Suppressor macrophage treated with lipopolysaccharide for 4 hours (primary cell): ENCODE measurements at regions not wholly inside any gene's neighbourhood (a gene's known extent, or its start where the extent isn't known, plus 50 kb on each side); places are given as distances from the start of the nearest gene placed in this dataset.
"Not testable (repeated sequence)": the region's sequence is repeated elsewhere in the genome, so short reads cannot be mapped to it uniquely, and the experiment has no call there.

ENCODE experiments used
- DNase-seq: peaks from one replicate; pipeline ENCODE4 v3.0.0-alpha.2; 2020

DNA sequence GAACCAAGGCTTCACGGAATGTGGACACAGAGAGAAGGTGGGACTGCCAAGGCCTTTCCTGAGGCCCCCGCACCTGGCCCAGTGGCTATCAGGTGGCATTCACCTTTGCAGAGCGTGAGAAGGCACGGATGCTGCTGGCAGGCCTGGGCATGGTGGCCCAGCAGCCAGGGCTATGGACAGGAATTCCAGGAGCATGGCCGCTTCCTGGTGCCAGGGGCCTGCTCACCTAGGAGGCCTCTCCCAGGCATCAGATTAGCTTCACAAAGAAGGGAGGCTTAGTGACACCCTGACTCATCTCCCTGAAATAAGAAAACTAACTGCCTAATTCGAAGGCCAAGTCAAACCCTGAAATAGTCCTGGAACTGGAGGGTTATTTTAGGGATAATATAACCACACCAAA, 155.8 kb downstream of the TEX29 start:
- no peak for DNase-seq

DNA sequence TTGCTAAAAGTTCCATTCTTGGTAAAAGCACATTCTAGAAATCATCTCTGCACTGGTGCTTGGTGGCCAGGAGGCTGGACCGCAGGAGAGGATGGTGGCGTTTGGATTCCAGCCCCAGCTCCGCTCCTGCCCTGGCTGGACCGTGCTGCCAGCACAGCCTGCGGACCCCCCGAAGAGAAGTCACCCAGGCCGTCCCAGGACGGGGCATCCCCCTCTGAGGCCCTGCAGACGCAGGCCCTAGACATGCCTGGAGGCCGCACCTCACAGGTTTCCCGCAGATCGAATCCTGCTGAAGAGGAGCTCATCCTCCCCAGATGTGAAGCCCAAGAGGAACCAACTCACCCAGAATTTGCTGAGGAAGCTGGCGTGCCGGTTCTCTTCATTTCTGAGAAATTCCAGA, 159.0 kb downstream of the TEX29 start:
- no peak for DNase-seq

DNA sequence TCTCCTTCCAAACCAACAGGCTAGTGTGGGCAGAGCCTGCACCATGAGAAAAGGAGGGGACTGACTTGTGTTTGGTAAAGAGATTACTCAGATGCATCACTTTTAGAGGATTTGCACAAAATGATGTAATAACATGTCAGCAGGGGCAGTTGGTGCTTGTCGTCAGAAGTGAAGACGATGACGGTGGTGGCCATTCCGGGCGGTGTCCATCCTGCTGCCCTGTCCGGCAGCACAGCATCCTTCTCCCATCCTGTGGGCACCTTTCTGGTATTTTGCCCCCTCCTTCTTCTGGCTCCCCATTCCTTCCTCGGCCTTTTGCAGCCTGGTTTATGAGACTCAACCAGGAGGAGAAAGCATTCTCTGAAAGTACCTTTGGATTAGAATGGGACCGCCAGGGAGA, 160.1 kb downstream of the TEX29 start:
- DNase-seq = no peak

DNA sequence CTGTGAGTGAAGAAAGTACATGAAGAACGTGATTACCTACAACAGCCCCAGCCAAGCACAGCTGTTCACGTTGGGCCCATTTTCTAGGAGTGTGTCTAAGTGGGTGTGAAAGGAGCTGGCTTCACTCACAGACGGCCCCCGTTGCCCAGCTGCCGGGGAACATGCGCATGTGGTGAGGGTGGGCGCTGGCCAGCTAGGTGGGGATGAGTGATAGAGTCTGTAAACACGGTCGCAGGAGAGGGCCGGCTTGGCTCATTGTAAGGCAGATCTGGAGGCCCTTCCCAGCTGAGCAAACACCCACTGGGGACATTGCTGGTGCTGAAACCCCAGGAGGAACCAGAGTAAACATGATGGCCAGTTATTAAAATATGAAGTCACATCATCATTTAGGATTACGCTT, 160.5 kb downstream of the TEX29 start:
- DNase-seq = no peak

DNA sequence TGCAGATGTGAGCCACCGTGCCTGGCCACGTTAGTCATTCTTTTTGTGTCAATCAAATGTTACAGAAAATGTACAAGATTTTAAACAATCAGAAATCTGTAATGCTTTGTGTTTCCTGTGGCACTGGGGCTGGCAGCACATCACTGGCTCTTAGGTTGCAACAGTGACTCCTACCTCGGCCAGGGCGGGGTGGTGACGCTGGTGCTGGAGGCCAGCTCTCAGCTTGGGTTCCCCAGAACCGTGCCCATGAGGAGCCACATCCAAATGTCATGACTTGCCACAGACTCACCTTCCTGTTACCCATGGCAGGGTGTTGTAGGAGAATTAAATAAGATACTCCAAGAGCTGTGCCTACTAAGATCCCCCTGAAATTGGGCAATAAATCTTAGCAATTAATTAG, 161.7 kb downstream of the TEX29 start:
- no peak for DNase-seq

DNA sequence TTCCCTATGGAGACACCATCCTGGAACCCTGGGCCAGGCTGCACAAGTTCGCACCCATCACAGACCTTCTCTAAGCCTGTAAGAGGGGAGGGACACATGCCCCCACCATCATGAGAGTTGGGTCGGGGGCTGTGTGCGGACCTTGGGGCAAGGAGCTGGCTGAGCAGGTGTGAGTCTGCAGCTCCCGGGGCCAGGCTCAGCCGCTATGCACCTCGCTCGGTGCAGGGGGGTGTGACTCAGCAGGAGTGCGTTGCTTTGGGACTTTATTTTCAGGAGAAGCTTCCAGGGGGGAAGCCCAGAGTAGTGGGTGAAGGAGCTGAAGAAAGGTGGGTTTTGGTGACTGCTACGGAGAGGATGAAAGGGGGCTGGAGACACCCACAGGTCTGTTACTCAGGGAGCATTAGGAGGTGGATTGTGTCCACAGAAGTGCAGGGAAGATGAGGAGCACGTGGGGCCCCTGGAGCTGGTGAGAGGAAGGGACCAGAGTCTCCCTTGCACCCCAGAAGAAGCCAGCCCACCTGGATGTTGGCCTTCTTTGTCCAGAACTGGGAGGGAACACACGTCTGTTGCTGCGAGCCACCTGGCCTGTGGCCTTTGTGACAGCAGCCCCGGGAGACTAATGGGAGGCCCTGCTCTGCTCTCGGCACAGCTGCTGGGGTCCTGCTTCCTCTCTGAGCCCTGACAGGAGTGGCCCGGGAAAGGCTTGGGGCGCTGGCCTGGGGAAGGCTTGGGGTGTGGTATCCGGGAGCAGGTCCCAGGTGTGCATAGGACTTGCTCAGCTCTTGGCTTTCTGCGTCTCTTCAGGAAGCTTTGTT, 162.6 kb downstream of the TEX29 start:
- no peak for DNase-seq

DNA sequence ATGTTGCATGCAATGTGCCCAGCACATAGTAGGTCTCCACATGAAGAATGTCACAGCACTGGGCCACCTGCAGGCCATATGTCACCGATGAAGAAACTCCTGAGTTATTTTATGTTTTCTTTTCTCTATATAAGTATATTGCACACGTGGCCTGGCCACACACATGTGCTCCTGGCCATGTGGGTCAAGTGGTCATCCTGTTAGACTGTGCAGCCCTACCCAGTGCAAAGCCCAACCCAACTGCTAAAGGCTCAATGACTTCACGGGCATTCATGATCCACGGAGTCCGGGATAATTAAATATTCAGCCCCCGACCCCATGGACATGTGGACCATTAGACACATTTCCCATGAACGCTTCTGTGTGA, 163.2 kb downstream of the TEX29 start:
- no peak for DNase-seq

DNA sequence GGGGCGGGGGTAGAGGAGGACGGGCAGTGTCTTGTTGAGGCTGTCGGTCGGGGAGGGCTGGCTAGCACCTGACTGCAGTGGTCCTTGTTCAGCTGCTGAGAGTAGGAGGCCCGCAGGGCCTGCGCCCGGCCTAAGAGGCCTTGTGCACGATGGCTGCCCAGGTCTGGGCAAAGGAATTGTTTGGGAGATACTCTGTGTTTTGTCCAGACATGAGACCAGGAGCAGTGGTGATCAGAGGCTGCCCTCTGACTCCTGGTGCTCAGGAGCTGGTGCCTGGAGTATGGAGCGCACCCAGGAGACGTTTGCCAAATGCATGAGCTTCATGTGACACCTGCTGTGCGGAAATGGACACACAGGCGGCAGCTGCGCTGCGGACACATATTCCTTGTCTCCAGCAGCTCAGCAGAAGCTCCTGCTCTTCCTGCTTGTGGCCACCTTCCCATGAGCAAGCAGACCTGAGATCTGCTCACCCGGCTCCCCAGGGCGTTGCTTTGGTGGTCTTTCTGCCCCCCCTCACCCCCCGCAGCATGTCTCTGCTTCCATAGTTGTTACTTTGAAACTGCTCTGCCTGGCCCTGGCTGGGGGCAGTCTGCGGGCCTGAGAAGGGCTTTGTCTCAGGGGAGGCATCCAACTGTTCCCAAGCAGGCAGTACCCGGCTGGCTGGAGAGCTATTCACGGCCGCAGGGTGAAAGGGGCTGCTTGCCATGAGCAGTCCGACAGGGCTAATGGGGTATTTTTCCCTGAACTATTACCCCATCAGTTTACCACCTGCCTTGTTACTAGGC, 163.9 kb downstream of the TEX29 start:
- DNase-seq = no peak

DNA sequence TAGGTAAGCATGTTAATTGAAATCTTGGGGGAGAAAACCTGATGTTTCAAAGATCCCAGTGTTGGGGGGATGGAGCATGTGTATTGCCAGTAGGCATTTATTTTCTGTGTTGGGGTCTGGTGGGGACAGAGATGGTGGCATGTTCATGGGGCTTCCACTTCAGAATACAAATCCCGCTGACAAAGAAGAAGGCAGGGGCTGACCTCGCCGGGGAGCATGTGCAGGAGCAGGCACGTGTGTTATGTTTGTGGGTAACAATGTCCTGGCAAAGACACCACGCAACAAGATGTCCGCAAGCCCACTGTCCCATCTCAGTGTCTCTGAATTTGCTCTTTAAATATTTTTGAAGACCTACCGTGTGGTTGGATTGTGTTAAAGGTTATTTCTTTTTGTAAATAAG, 164.5 kb downstream of the TEX29 start:
- no peak for DNase-seq

DNA sequence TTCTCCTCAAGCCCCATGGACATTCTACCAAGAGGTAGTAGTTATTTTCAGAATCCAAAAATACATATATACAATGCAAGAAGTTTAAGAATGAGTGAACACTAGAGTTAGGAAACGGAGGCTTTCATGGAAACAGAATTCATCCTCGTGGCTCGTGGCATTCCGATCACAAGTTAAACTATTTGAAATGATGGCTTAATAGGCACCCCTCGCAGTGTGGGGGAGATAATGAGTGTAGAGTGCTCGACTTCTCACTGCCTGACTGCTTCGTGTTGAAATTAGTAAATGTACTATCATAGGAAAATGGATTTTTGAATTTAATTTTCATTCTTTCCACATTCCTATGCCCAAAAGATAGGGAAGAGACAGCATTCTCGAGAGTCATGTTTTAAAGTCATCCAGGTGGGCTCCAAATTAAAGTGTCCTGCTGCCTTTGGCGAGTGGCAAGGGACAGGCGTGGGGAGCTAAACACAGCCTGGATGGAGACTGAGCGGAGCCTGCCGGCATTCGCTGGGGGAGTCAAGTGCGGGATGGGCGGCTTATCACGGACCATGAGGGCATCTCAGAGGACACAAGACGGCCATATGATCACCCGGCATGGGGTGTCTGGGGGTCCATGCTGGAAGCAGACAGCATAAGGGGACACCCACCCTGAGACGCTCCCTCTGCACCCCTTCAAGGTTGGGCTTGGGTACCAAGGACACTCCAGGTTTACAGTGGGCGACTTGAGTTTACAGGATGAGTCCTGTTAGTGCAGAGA, 165.2 kb downstream of the TEX29 start:
- DNase-seq = no peak

DNA sequence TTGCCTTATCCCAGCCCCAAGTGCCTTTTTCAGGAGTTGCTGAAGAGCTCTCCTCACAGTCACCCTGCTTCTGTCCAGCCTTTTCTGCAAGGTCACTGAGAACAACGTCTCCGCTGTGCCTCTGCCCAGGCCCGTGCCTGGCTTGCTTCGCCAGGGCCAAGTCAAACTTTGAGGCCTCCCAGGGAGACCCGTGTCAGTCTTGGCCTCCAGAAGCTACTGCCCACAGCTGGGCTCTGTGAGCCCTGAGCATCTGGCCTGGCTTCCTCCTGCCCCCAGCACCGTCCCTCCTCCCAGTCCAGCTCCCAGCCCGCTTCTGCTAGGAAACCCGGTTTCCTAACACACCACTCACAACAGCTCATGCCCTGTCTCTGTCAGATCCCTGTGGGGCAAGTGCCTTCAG, 165.9 kb downstream of the TEX29 start:
- DNase-seq = no peak

DNA sequence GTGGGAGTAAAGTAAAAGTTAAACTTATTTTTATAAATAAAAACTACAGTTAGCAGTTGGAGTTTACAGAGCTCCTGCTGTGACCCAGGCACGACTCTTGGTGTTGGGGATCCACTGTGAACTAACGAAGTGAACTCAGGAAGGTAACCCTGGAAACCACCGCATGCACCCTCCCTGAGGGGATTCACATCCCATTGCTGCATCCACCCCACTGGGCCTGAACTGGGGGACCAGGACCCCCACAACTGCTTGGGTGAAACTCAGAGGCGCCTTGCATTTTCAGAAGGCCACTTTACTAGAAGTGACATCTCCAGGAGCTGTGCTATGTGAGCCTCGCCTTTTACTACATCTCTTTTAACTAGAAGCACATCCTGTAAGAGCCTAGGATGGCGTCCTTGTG, 166.4 kb downstream of the TEX29 start:
- DNase-seq = no peak

DNA sequence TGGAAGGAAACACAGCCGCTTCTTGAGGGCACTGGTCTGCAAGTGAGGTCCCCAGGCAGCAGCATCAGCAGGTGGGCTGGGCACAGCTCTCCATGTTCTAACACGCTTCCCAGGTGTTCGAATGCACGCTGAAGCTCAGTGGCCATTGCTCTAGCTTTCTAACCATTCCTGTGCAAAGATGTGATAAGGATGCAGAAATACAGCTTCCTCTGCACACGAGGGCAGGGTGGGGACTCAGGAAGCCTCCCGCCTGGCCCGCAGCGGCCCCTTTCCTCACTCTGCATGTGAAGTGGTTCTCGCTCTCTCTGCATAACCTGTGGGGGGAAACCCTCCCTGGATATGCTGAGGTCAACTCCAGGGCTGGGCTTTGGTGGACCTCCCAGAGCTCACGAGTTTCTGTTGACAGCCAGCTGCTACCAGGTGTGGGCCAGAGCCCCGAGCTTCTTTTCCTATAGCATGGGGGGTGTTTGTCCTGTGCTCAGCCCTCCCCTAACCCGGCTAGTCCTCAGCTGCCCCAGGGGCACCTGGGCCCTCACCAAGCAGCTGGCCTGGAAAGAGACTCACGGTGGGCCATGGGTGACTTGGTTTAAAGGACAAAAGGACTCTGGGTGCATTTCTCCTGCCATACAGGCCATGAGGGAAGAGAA, 168.2 kb downstream of the TEX29 start:
- no peak for DNase-seq

DNA sequence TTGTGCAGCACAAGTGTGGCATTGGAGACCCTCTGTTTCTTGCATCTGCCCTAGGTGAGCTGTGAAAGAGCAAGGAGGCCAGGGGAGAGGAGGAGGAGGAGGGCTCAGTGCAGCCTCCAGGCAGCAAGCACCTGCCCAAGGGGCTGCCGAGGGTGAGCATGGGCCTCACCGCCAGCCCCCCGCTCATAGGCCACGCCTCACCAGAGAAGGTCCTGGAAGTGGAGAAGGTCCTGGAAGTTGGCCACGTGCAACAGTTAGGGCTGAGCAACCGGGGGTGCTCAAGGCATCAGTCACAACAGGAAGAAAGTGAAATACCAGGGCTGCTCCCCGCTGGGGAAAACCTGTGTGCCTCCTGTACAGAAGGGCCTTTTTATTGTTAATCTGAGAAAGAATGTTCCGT, 168.9 kb downstream of the TEX29 start:
- DNase-seq = no peak

DNA sequence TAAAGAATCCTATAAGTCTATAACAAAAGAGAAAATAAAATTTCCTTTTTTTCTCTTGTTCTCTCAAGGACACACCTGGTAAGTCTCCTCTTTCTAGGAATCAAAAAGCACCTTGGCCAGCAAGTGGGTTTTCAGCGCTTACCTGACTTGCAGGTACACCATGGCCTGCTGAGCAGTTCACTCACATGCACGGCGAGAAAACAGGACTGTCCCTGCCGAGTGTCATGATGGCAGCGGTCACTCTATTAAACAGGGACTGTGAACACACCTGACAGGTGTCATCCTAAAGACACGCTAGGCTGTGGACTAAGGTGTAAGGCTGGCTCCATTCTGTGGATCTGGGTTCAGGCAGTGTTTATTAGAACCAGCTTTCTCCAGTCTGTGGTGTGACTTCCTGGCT, 170.2 kb downstream of the TEX29 start:
- no peak for DNase-seq

DNA sequence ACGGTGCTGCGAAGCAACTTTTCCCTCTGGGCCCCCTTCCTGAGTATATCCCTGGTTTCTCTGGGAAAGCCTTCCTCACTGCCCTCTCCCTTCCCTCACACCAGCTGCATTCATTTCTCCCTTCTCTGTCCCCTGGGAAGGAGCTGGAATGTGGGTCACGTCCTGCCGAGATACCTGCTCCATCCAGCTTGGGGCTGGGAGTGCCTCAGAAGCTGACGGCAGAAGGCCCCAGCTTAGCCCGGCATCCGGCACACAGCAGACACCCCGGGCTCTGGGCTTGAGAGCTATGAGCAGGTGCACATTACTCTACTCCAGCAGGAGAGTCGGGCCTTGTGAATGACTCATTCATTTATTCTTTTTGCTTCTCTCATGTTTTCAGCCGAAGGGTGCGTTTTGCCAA, 170.6 kb downstream of the TEX29 start:
- DNase-seq = no peak

DNA sequence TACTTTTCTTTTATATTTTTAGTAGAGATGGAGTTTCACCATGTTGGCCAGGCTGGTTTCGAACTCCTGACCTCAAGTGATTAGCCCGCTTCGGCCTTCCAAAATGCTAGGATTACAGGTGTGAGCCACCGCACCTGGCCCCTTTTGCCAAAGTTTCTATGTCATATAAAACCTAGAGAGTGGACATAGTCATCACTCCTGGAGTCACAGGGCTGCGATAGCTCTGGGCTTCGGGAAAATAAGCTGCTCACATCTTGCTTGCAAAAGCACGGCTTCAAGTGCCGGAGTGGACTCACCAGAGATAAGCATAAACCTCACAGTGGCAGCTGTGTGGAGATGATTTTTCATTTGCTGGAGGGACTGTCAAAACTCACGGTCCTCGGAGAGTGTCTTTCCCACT, 171.2 kb downstream of the TEX29 start:
- DNase-seq = no peak

DNA sequence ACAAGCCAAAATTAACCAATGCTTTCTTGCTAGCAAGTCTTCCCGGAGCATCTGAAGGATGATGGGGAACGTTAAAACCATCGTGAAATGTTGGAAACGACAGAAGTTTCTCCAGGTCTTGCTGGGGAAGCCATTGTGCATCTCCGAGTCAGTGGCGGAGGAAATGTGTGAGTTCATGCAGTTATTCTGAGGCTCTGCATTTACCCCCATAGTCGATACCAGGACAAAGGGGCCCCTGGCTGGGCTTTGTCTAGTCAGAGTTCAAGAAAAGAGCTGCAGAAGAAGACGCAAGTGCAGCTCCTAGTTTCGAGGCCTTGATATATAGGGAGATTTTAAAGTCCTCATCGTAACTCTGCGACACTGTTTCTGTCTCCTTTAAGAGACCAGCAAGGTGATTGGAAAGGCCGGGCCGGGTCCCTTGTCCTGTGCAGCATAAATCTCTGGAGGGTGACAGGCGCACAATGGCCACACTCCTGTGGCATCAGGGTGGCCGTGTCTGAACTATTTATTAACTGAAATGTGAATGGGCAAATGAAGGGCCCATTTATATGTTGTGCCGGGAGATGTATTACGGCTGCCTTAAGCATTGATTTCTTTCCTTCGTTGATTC, 172.0 kb downstream of the TEX29 start:
- DNase-seq = no peak

DNA sequence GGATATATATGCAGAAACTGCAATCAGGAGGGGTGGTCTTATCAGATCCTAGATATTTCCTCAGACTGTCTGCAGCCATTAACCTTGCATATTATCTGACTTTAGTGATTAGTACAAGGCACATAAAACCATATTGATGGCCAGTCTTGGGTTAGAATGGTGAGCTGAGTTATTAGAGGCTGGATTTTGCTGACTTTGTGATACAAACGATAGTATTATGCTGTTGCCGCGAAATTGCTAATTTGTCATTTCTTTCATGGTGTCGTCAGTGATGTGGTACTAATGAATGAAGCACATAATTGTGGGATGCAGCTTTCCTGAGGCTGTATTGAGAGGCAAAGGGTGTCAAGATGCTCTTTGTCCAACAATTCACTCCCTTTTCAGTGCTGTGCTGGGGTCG, 172.5 kb downstream of the TEX29 start:
- no peak for DNase-seq

DNA sequence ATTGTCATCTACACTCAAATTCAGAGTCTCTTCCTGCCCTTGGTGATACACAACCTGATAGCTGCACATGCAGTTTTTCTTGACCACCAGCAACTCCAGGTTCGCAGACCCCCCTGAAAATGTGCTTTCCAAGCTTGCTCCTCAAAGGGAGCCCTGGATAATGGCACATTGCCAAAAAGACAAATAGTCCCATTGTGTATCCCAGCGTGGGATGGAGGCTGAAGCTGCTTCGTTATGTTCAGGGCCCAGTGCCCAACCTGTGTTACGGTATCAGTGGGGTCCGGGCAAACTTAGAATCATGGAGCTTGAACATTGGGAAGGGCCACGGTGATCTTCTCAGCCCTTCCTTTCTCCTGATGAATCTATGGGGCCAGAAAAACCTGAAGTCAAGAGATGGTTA, 173.0 kb downstream of the TEX29 start:
- DNase-seq = no peak

DNA sequence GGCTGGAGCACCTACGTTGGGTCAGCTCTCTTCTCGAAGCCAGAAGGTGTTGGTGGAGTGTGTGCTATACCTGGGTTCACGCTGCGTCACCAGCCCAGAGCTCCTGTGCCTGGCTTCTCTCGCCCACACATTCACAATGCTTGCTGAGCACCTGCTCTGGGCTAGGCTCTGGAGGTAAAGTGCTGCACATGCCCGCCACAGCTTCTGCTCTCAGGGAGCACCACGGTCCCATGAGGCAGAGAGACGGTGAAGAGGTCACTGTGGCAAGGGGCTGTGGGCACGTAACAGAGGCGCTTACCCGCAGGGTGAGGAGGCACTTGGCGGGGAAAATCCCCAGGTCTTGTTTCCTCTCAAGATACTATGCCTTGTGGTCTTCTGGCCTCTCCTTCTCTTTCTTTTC, 174.2 kb downstream of the TEX29 start:
- DNase-seq = no peak

DNA sequence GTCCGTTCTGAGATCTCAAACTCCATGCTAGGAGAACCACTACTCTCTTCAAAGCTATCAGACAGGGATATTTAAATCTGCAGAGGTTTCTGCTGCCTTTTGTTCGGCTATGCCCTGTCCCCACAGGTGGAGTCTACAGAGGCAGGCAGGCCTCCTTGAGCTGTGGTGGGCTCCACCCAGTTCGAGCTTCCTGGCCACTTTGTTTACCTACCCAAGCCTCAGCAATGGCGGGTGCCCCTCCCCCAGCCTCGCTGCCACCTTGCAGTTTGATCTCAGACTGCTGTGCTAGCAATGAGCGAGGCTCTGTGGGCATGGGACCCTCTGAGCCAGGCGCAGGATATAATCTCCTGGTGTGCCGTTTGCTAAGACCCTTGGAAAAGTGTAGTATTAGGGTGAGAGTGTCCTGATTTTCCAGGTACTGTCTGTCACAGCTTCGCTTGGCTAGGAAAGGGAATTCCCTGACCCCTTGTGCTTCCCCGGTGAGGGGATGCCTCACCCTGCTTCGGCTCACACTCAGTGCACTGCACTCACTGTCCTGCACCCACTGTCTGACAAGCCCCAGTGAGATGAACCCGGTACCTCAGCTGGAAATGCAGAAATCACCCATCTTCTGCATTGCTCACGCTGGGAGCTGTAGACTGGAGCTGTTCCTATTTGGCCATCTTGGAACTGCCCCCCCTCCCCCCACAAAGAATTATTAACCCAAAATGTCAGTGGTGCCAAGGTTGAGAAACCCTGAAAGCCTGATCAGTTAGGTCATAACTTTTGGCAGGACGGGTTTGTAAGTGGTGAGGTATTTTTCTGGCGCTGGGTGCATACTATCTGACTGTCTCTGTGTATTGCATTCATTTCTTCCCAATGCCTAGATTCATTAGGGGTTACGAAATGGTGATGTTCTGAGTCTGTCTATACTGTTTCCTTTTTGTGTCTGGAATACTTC, 181.4 kb downstream of the TEX29 start:
- DNase-seq = not testable (repeated sequence)
